ENCODE measurements at regions not wholly inside any gene's neighbourhood (a gene's known extent, or its start where the extent isn't known, plus 50 kb on each side); places are given as distances from the start of the nearest gene placed in this dataset.

- no peaks in the 10 kb centered on the region for H3K27me3 ChIP-seq
- H3K4me1 ChIP-seq, result no peaks in the 10 kb centered on the region
- no peak for DNase-seq
- no peak for TF ChIP-seq POLR2AphosphoS5 (IDR thresholded peaks at IDR 0.05)
- TF ChIP-seq CTCF (IDR thresholded peaks at IDR 0.05), result no peak
- no peak overlapping the region for H3K27ac ChIP-seq
- no peaks in the 10 kb centered on the region for H3K9me3 ChIP-seq
- WGBS, 2 donors, result 55 to 70% methylated on average over 2 of the region's 2 CpGs
- H3K4me3 ChIP-seq, result no peak overlapping the region
- no peaks in the 10 kb centered on the region for H3K36me3 ChIP-seq
- intact Hi-C loops (cut with DNase I), result no loop called here
These were observed 173.7 kb upstream of the SLITRK5 start for GRCh38 chr13:87497426-87497825.

DNA sequence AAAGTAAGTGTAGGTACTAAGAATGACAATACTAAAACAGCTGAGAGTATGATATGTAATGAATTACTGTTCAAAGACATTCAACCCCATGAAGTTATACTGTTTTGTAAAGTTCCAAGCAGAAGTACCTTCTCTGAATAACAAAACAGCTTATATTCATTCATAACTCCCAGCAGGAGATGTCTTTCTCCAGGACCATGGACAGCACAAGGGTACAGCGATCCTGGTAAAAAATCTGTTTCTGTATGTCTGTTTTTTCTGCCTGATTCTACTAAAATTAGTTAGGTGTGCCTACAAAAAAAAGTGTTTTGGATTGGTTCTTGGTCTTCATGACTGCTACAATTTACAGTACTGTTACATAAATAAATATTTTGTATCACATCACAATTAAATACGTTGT, 172.5 kb upstream of the SLITRK5 start:
- Histone ChIP-seq H3K4me3 (no peak overlapping the region), H3K36me3 (no peaks in the 10 kb centered on the region), H3K27me3 (no peaks in the 10 kb centered on the region), H3K4me1 (no peaks in the 10 kb centered on the region), H3K9me3 (no peaks in the 10 kb centered on the region), H3K27ac (no peak overlapping the region)
- no peak for TF ChIP-seq POLR2A (IDR thresholded peaks at IDR 0.05)
- TF ChIP-seq CTCF (IDR thresholded peaks at IDR 0.05), result no peak
- no peak for TF ChIP-seq EP300 (IDR thresholded peaks at IDR 0.05)
- TF ChIP-seq POLR2AphosphoS5 (IDR thresholded peaks at IDR 0.05), result no peak
- intact Hi-C loops (cut with DNase I), result no loop called here
- no peak for DNase-seq
- WGBS, 2 donors, result 43 to 46% methylated on average over 2 of the region's 2 CpGs

DNA sequence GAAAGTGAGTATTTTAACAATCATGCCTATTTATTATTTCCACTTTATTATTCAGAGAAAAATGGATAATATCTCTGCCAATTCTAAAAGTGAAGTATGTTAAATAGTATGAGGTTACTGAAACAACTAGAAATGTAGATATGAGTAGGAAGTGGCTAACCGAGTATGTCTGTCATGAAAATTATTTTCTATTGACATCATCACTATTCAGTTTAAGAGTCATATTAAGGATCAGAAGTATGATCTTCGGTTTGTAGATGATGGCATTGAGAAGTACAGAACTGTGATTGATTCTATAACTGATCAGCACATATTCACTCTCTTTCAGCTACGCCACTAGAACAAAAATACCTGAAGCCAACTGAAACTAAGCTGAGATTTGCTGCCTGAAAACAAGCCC, 146.4 kb upstream of the SLITRK5 start:
- H3K27ac ChIP-seq, result no peak overlapping the region
- no peaks in the 10 kb centered on the region for H3K36me3 ChIP-seq
- no peaks in the 10 kb centered on the region for H3K27me3 ChIP-seq
- H3K4me3 ChIP-seq, result no peak overlapping the region
- 66 to 83% methylated on average over 3 of the region's 3 CpGs for WGBS, 2 donors
- intact Hi-C loops (cut with DNase I), result no loop called here
- H3K4me1 ChIP-seq, result no peaks in the 10 kb centered on the region
- peaks cover 0 to 4% (median 0%) of the 10 kb centered on the region in 4 donors for H3K9me3 ChIP-seq
- TF ChIP-seq POLR2AphosphoS5 (IDR thresholded peaks at IDR 0.05) (no peak), EP300 (IDR thresholded peaks at IDR 0.05) (no peak), POLR2A (IDR thresholded peaks at IDR 0.05) (no peak), CTCF (IDR thresholded peaks at IDR 0.05) (no peak)
- DNase-seq, result no peak

GRCh38 chr13:87533776-87534175, 137.4 kb upstream of the SLITRK5 start:
- intact Hi-C loops (cut with DNase I), result no loop called here
- no peak overlapping the region for H3K27ac ChIP-seq

More at GRCh38 chr13:87533776-87534175, 137.4 kb upstream of the SLITRK5 start:
- no peaks in the 10 kb centered on the region for H3K27me3 ChIP-seq
- no peaks in the 10 kb centered on the region for H3K36me3 ChIP-seq
- DNase-seq, result no peak
- no peak for TF ChIP-seq CTCF (IDR thresholded peaks at IDR 0.05)
- TF ChIP-seq POLR2A (IDR thresholded peaks at IDR 0.05), result no peak
- no peak for TF ChIP-seq POLR2AphosphoS5 (IDR thresholded peaks at IDR 0.05)
- no peak for TF ChIP-seq EP300 (IDR thresholded peaks at IDR 0.05)
- no peak overlapping the region for H3K4me3 ChIP-seq
- no peaks in the 10 kb centered on the region for H3K4me1 ChIP-seq
- H3K9me3 ChIP-seq, result no peaks in the 10 kb centered on the region

Measured in sigmoid colon (tissue), 6 donors.